Endothelial cell of umbilical vein (primary cell): ENCODE measurements at regions not wholly inside any gene's neighbourhood (a gene's known extent, or its start where the extent isn't known, plus 50 kb on each side); places are given as distances from the start of the nearest gene placed in this dataset.

Experiments
- CTCF ChIP-seq, 2 donors: IDR thresholded peaks; 1 replicate in 1 of 2; 2 replicates in 1 of 2; pipeline ENCODE4 v1.5.1; 2011; ENCODE audit warnings: low read length in 2 of 2, mild to moderate bottlenecking in 2 of 2, moderate library complexity in 2 of 2, control low read depth in 1 of 2, inconsistent platforms in 1 of 2, low read depth in 1 of 2; ENCODE audit not compliant: insufficient read depth in 1 of 2; ENCODE audit errors: extremely low read depth in 1 of 2
- EZH2 ChIP-seq: IDR thresholded peaks from 2 replicates; pipeline ENCODE4 v1.6.1; 2012; ENCODE audit warnings: borderline replicate concordance, low read depth, mild to moderate bottlenecking, moderate library complexity, low read length, inconsistent platforms; ENCODE audit not compliant: severe bottlenecking
- JUN ChIP-seq: IDR thresholded peaks from 2 replicates; pipeline ENCODE4 v1.6.1; 2011; ENCODE audit warnings: borderline replicate concordance, low read depth; ENCODE audit not compliant: insufficient read length, insufficient read depth
- MAX ChIP-seq: IDR thresholded peaks from 2 replicates; pipeline ENCODE4 v1.6.1; 2011; ENCODE audit not compliant: insufficient read depth, insufficient read length
- POLR2A ChIP-seq: IDR thresholded peaks from 2 replicates; pipeline ENCODE4 v1.6.1; 2012; ENCODE audit warnings: low read depth, mild to moderate bottlenecking, control low read depth, low read length
- POLR2AphosphoS5 ChIP-seq: IDR thresholded peaks from 2 replicates; pipeline ENCODE4 v1.6.1; 2012; ENCODE audit warnings: low read depth, mild to moderate bottlenecking, control low read depth, low read length, moderate library complexity; ENCODE audit not compliant: insufficient read depth

GRCh38 chr11:24234822-24235508 lies 261.9 kb upstream of the LUZP2 start:
- TF ChIP-seq CTCF (IDR thresholded peaks at IDR 0.05; ENCODE audit: extremely low read depth in 1 of 2, insufficient read depth in 1 of 2, low read depth in 1 of 2, low read length in 2 of 2): no peak
- no peak for TF ChIP-seq JUN
- no peak for TF ChIP-seq POLR2AphosphoS5
- TF ChIP-seq POLR2A: no peak
- no peak for TF ChIP-seq MAX
- no peak for TF ChIP-seq EZH2
